BLaER1 treated with 17β-estradiol and CSF1 and Interleukin-3, amounts not matched to agents 10 nM and 100 nM (cell line): ENCODE measurements at regions not wholly inside any gene's neighbourhood (a gene's known extent, or its start where the extent isn't known, plus 50 kb on each side); places are given as distances from the start of the nearest gene placed in this dataset.
A peak's percentile ranks its signal among the peaks of the same experiment; 100 is the strongest.

ENCODE experiments used
- H3K27ac ChIP-seq, 11 experiments: shearing (Covaris generic); formaldehyde crosslinking; 2 replicates each; pipeline ENCODE4 v1.8.1; 2022
- H3K27me3 ChIP-seq, 11 experiments: shearing (Covaris generic); formaldehyde crosslinking; 2 replicates each; pipeline ENCODE4 v1.8.1; 2022
- H3K36me3 ChIP-seq, 11 experiments: shearing (Covaris generic); formaldehyde crosslinking; 2 replicates each; pipeline ENCODE4 v1.8.1; 2022
- H3K4me1 ChIP-seq, 10 experiments: shearing (Covaris generic); formaldehyde crosslinking; 2 replicates each; pipeline ENCODE4 v1.8.1; 2022
- H3K4me2 ChIP-seq, 11 experiments: shearing (Covaris generic); formaldehyde crosslinking; 2 replicates each; pipeline ENCODE4 v1.8.1; 2022
- H3K4me3 ChIP-seq, 10 experiments: shearing (Covaris generic); formaldehyde crosslinking; 2 replicates each; pipeline ENCODE4 v1.8.1; 2022
- H3K9ac ChIP-seq, 11 experiments: shearing (Covaris generic); formaldehyde crosslinking; 2 replicates each; pipeline ENCODE4 v1.8.1; 2022
- H3K9me3 ChIP-seq, 11 experiments: shearing (Covaris generic); formaldehyde crosslinking; replicated peaks in 1 of 11; 2 replicates each; pipeline ENCODE4 v1.8.1; 2022
- H4K20me1 ChIP-seq, 11 experiments: shearing (Covaris generic); formaldehyde crosslinking; 2 replicates each; pipeline ENCODE4 v1.8.1; 2022
- Cebpa-rat ChIP-seq, 11 experiments: shearing (Covaris generic); IDR thresholded peaks; 2 replicates each; pipeline ENCODE4 v1.8.1; 2022

- peak overlapping the region in 1 of 11 experiments; percentile 10; a peak in 1 of 22 replicates for H3K4me2 ChIP-seq
- no peaks in the 10 kb centered on the region for H3K36me3 ChIP-seq
- 0 out of 22 replicates have a peak, but pooled peaks of 1 of the 11 experiments have one; percentile 16 for TF ChIP-seq Cebpa-rat (IDR thresholded peaks at IDR 0.05)
- no peak overlapping the region for H3K4me3 ChIP-seq
- H3K4me1 ChIP-seq, result 0 out of 20 replicates have a peak, but pooled peaks cover 0 to 6% (median 0%) of the 10 kb centered on the region in 10 experiments
- H3K27ac ChIP-seq, result no peak overlapping the region
- peaks cover 0 to 14% (median 0%) of the 10 kb centered on the region in 11 experiments; a peak in 2 of 22 replicates for H3K27me3 ChIP-seq
- no peaks in the 10 kb centered on the region for H3K9me3 ChIP-seq
- no peak overlapping the region for H3K9ac ChIP-seq
- no peaks in the 10 kb centered on the region for H4K20me1 ChIP-seq
These were observed 267.3 kb upstream of the ADAMTS9 start for GRCh38 chr3:64954995-64955636.

DNA sequence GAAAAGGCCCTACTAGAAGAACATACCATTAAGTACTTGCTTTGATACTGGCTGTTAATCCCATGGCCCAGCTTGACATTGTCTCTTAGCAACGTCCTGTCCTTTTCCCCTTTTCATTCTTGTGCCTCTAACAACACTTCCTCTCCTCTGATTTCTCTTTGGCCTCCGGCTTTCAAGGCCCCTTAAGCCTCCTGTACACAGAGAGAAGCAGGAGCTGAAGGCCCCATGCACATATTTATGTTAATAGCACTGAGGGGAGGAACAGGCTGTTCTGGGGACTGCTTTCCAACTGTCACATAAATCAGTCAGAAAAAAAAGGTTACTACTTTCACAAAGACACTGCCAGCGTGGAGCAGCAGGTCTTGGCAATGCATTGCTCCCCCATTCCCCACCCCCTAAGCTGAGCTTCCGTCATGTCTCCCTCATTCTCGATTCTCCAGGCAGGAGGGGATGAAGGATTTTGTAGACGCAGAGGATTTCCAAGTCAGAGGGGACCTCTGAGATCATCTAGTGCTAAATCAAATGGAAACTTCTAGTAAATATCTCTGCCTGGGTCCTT is 257.4 kb upstream of the ADAMTS9 start:
- no peaks in the 10 kb centered on the region for H3K4me1 ChIP-seq
- no peak overlapping the region for H3K27ac ChIP-seq
- no peak overlapping the region for H3K9ac ChIP-seq
- no peak overlapping the region for H3K4me3 ChIP-seq
- TF ChIP-seq Cebpa-rat (IDR thresholded peaks at IDR 0.05), result no peak
- no peaks in the 10 kb centered on the region for H3K36me3 ChIP-seq
- H3K27me3 ChIP-seq, result no peaks in the 10 kb centered on the region
- H3K4me2 ChIP-seq, result no peak overlapping the region
- H4K20me1 ChIP-seq, result no peaks in the 10 kb centered on the region
- H3K9me3 ChIP-seq, result no peaks in the 10 kb centered on the region

- H3K4me2 ChIP-seq, result no peak overlapping the region
- no peak overlapping the region for H3K27ac ChIP-seq
- H4K20me1 ChIP-seq, result no peaks in the 10 kb centered on the region
- TF ChIP-seq Cebpa-rat (IDR thresholded peaks at IDR 0.05), result no peak
- H3K27me3 ChIP-seq, result no peaks in the 10 kb centered on the region
- no peak overlapping the region for H3K4me3 ChIP-seq
- H3K4me1 ChIP-seq, result no peaks in the 10 kb centered on the region
- no peak overlapping the region for H3K9ac ChIP-seq
- H3K9me3 ChIP-seq, result no peaks in the 10 kb centered on the region
- H3K36me3 ChIP-seq, result no peaks in the 10 kb centered on the region
These were observed 256.1 kb upstream of the ADAMTS9 start for GRCh38 chr3:64943866-64944265.

- Histone ChIP-seq H3K9me3 (no peaks in the 10 kb centered on the region), H3K9ac (no peak overlapping the region), H3K4me1 (peaks cover 0 to 12% (median 0%) of the 10 kb centered on the region in 10 experiments; a peak in 3 of 20 replicates), H3K36me3 (no peaks in the 10 kb centered on the region), H3K27ac (no peak overlapping the region), H3K27me3 (no peaks in the 10 kb centered on the region), H4K20me1 (no peaks in the 10 kb centered on the region), H3K4me3 (no peak overlapping the region), H3K4me2 (no peak overlapping the region)
- no peak for TF ChIP-seq Cebpa-rat (IDR thresholded peaks at IDR 0.05)
These were observed 253.0 kb upstream of the ADAMTS9 start for GRCh38 chr3:64940596-64941348.

- Histone ChIP-seq H3K27ac (no peak overlapping the region), H3K36me3 (no peaks in the 10 kb centered on the region)
These were observed 252.1 kb upstream of the ADAMTS9 start for GRCh38 chr3:64939747-64940450.

GRCh38 chr3:64939309-64939708 is 251.5 kb upstream of the ADAMTS9 start:
- Histone ChIP-seq H3K9me3 (peaks cover 0 to 8% (median 5%) of the 10 kb centered on the region in 11 experiments; a peak in 18 of 22 replicates), H3K27me3 (no peaks in the 10 kb centered on the region), H4K20me1 (no peaks in the 10 kb centered on the region), H3K36me3 (no peaks in the 10 kb centered on the region), H3K27ac (no peak overlapping the region), H3K4me2 (no peak overlapping the region), H3K9ac (no peak overlapping the region), H3K4me3 (no peak overlapping the region), H3K4me1 (peaks cover 0 to 12% (median 0%) of the 10 kb centered on the region in 10 experiments; a peak in 3 of 20 replicates)
- TF ChIP-seq Cebpa-rat (IDR thresholded peaks at IDR 0.05), result no peak

More at GRCh38 chr3:64939747-64940450, 252.1 kb upstream of the ADAMTS9 start:
- Histone ChIP-seq H3K4me2 (no peak overlapping the region), H3K4me3 (no peak overlapping the region), H3K9ac (no peak overlapping the region), H3K9me3 (peaks cover 0 to 2% (median 0%) of the 10 kb centered on the region in 11 experiments; a peak in 5 of 22 replicates), H4K20me1 (no peaks in the 10 kb centered on the region), H3K4me1 (peaks cover 0 to 12% (median 0%) of the 10 kb centered on the region in 10 experiments; a peak in 3 of 20 replicates), H3K27me3 (no peaks in the 10 kb centered on the region)
- no peak for TF ChIP-seq Cebpa-rat (IDR thresholded peaks at IDR 0.05)

- Histone ChIP-seq H4K20me1 (no peaks in the 10 kb centered on the region), H3K4me2 (0 out of 22 replicates have a peak overlapping the region, but pooled peaks of 1 of the 11 experiments have one; percentile 46), H3K36me3 (0 out of 22 replicates have a peak, but pooled peaks cover 0 to 7% (median 0%) of the 10 kb centered on the region in 11 experiments), H3K9me3 (peaks cover 21 to 32% (median 27%) of the 10 kb centered on the region in 11 experiments), H3K27ac (no peak overlapping the region), H3K4me3 (no peak overlapping the region), H3K27me3 (no peaks in the 10 kb centered on the region), H3K9ac (no peak overlapping the region), H3K4me1 (peaks cover 0 to 12% (median 5%) of the 10 kb centered on the region in 10 experiments; a peak in 13 of 20 replicates)
- TF ChIP-seq Cebpa-rat (IDR thresholded peaks at IDR 0.05), result no peak
These were observed 248.8 kb upstream of the ADAMTS9 start for GRCh38 chr3:64936556-64936955.

- H3K27ac ChIP-seq, result no peak overlapping the region
- H3K4me3 ChIP-seq, result no peak overlapping the region
- H3K4me1 ChIP-seq, result peaks cover 0 to 13% (median 10%) of the 10 kb centered on the region in 10 experiments; a peak in 13 of 20 replicates
- 0 out of 22 replicates have a peak, but pooled peaks cover 0 to 7% (median 0%) of the 10 kb centered on the region in 11 experiments for H3K36me3 ChIP-seq
- no peak overlapping the region for H3K9ac ChIP-seq
- H4K20me1 ChIP-seq, result no peaks in the 10 kb centered on the region
- no peak for TF ChIP-seq Cebpa-rat (IDR thresholded peaks at IDR 0.05)
- peaks cover 21 to 32% (median 27%) of the 10 kb centered on the region in 11 experiments for H3K9me3 ChIP-seq
- H3K4me2 ChIP-seq, result no peak overlapping the region
- H3K27me3 ChIP-seq, result no peaks in the 10 kb centered on the region
These were observed 248.2 kb upstream of the ADAMTS9 start for GRCh38 chr3:64935971-64936370.
